NCI-H128 (cell line): ENCODE measurements at regions not wholly inside any gene's neighbourhood (a gene's known extent, or its start where the extent isn't known, plus 50 kb on each side); places are given as distances from the start of the nearest gene placed in this dataset.

Experiments used
- DNase-seq: peaks from one replicate; lab custom pipeline; 2025; ENCODE audit not compliant: unreplicated experiment; lab: John Stamatoyannopoulos, UW

GRCh38 chr12:83408851-83409250, 722.1 kb downstream of the TMTC2 start:
- no peak for DNase-seq

- DNase-seq: no peak
These were observed 721.4 kb downstream of the TMTC2 start for GRCh38 chr12:83408146-83408545.

GRCh38 chr12:83404521-83404920, 717.8 kb downstream of the TMTC2 start:
- no peak for DNase-seq

GRCh38 chr12:83390186-83390585, 703.5 kb downstream of the TMTC2 start:
- DNase-seq: no peak

GRCh38 chr12:83389237-83389996, 702.7 kb downstream of the TMTC2 start:
- no peak for DNase-seq

- DNase-seq: no peak
These were observed 701.8 kb downstream of the TMTC2 start for GRCh38 chr12:83388551-83388950.

- no peak for DNase-seq
These were observed 700.0 kb downstream of the TMTC2 start for GRCh38 chr12:83386527-83387264.

GRCh38 chr12:83378186-83378727, 691.6 kb downstream of the TMTC2 start:
- DNase-seq: no peak

GRCh38 chr12:83365317-83365716, 678.6 kb downstream of the TMTC2 start:
- DNase-seq: no peak

- DNase-seq: no peak
These were observed 674.8 kb downstream of the TMTC2 start for GRCh38 chr12:83361475-83361874.

- no peak for DNase-seq
These were observed 674.4 kb downstream of the TMTC2 start for GRCh38 chr12:83361071-83361470.

GRCh38 chr12:83349907-83350611, 663.4 kb downstream of the TMTC2 start:
- no peak for DNase-seq

- no peak for DNase-seq
These were observed 659.6 kb downstream of the TMTC2 start for GRCh38 chr12:83346333-83346732.

GRCh38 chr12:83343767-83344166, 657.1 kb downstream of the TMTC2 start:
- DNase-seq: no peak

GRCh38 chr12:83335748-83336147, 649.0 kb downstream of the TMTC2 start:
- DNase-seq: no peak

- DNase-seq: no peak
These were observed 640.0 kb downstream of the TMTC2 start for GRCh38 chr12:83326666-83327065.

GRCh38 chr12:83323866-83324265, 637.2 kb downstream of the TMTC2 start:
- DNase-seq: no peak

GRCh38 chr12:83322809-83323208, 636.1 kb downstream of the TMTC2 start:
- no peak for DNase-seq

GRCh38 chr12:83321971-83322370, 635.3 kb downstream of the TMTC2 start:
- no peak for DNase-seq

- DNase-seq: no peak
These were observed 633.6 kb downstream of the TMTC2 start for GRCh38 chr12:83320350-83320749.

- no peak for DNase-seq
These were observed 631.8 kb downstream of the TMTC2 start for GRCh38 chr12:83318386-83319098.
